ENCODE measurements at regions not wholly inside any gene's neighbourhood (a gene's known extent, or its start where the extent isn't known, plus 50 kb on each side); places are given as distances from the start of the nearest gene placed in this dataset.

- intact Hi-C loops (cut with DNase I; ENCODE audit: low total_unique reads), result no loop called here
- H3K27me3 ChIP-seq (replicated peaks in 1 of 7), result peaks cover 0 to 56% (median 0%) of the 10 kb centered on the region in 7 donors
- 50 to 80% (median 74%) methylated on average over 4 of the region's 4 CpGs for WGBS, 5 donors
- TF ChIP-seq POLR2A (IDR thresholded peaks at IDR 0.05) (no peak), CTCF (IDR thresholded peaks at IDR 0.05 in 8 of 11, conservative IDR thresholded peaks at IDR 0.05 in 3 of 11) (no peak), POLR2AphosphoS5 (IDR thresholded peaks at IDR 0.05) (no peak)
- no peaks in the 10 kb centered on the region for H3K36me3 ChIP-seq
- H3K4me3 ChIP-seq, result no peak overlapping the region
- no peaks in the 10 kb centered on the region for H3K9me3 ChIP-seq
- H3K27ac ChIP-seq, result no peak overlapping the region
- DNase-seq, result no peak
- H3K4me1 ChIP-seq, result peaks cover 0 to 14% (median 5%) of the 10 kb centered on the region in 6 donors
Observed at GRCh38 chr13:109671919-109672318, 114.5 kb downstream of the IRS2 start.

- DNase-seq, result no peak
- Histone ChIP-seq H3K36me3 (no peaks in the 10 kb centered on the region), H3K4me1 (peaks cover 0 to 14% (median 5%) of the 10 kb centered on the region in 6 donors), H3K4me3 (no peak overlapping the region), H3K27ac (no peak overlapping the region), H3K27me3 (replicated peaks in 1 of 7) (peaks cover 0 to 58% (median 0%) of the 10 kb centered on the region in 7 donors), H3K9me3 (peaks cover 0 to 2% (median 0%) of the 10 kb centered on the region in 8 donors)
- intact Hi-C loops (cut with DNase I; ENCODE audit: low total_unique reads), result no loop called here
- TF ChIP-seq POLR2A (IDR thresholded peaks at IDR 0.05) (no peak), POLR2AphosphoS5 (IDR thresholded peaks at IDR 0.05) (no peak), CTCF (IDR thresholded peaks at IDR 0.05 in 8 of 11, conservative IDR thresholded peaks at IDR 0.05 in 3 of 11) (no peak)
- WGBS, 5 donors, result 79 to 95% (median 91%) methylated on average over 5 of the region's 5 CpGs
Observed at GRCh38 chr13:109670776-109671175, 115.6 kb downstream of the IRS2 start.

- TF ChIP-seq CTCF (IDR thresholded peaks at IDR 0.05 in 8 of 11, conservative IDR thresholded peaks at IDR 0.05 in 3 of 11) (no peak), POLR2A (IDR thresholded peaks at IDR 0.05) (no peak), POLR2AphosphoS5 (IDR thresholded peaks at IDR 0.05) (no peak)
- Histone ChIP-seq H3K27me3 (replicated peaks in 1 of 7) (peaks cover 0 to 66% (median 0%) of the 10 kb centered on the region in 7 donors), H3K9me3 (peaks cover 0 to 5% (median 0%) of the 10 kb centered on the region in 8 donors), H3K4me1 (peaks cover 0 to 14% (median 5%) of the 10 kb centered on the region in 6 donors), H3K27ac (no peak overlapping the region), H3K36me3 (no peaks in the 10 kb centered on the region), H3K4me3 (no peak overlapping the region)
- DNase-seq, result no peak
- WGBS, 5 donors, result 57 to 71% (median 64%) methylated on average over 5 of the region's 5 CpGs
- intact Hi-C loops (cut with DNase I; ENCODE audit: low total_unique reads), result no loop called here
Observed at GRCh38 chr13:109669956-109670355, 116.4 kb downstream of the IRS2 start.

GRCh38 chr13:109669234-109669612 is 117.2 kb downstream of the IRS2 start:
- TF ChIP-seq POLR2AphosphoS5 (IDR thresholded peaks at IDR 0.05) (no peak), POLR2A (IDR thresholded peaks at IDR 0.05) (no peak), CTCF (IDR thresholded peaks at IDR 0.05 in 8 of 11, conservative IDR thresholded peaks at IDR 0.05 in 3 of 11) (no peak)
- peaks cover 0 to 67% (median 0%) of the 10 kb centered on the region in 7 donors for H3K27me3 ChIP-seq (replicated peaks in 1 of 7)
- H3K36me3 ChIP-seq, result no peaks in the 10 kb centered on the region
- WGBS, 5 donors, result 76 to 87% (median 79%) methylated on average over 8 of the region's 8 CpGs
- H3K9me3 ChIP-seq, result peaks cover 0 to 5% (median 0%) of the 10 kb centered on the region in 8 donors
- no peak overlapping the region for H3K27ac ChIP-seq
- no peak overlapping the region for H3K4me3 ChIP-seq
- H3K4me1 ChIP-seq, result peaks cover 0 to 14% (median 5%) of the 10 kb centered on the region in 6 donors
- intact Hi-C loops (cut with DNase I; ENCODE audit: low total_unique reads), result no loop called here
- DNase-seq, result no peak

Data from spleen (tissue), 11 donors.